HepG2 (cell line): ENCODE measurements at regions not wholly inside any gene's neighbourhood (a gene's known extent, or its start where the extent isn't known, plus 50 kb on each side); places are given as distances from the start of the nearest gene placed in this dataset.

Experiments used
- ADNP ChIP-seq: sonication (generic); formaldehyde crosslinking; IDR thresholded peaks from 2 replicates; pipeline ENCODE4 v1.4.0; 2020; ENCODE audit warnings: missing genetic modification reagents
- CENPBD1 ChIP-seq: sonication (generic); formaldehyde crosslinking; IDR thresholded peaks from 2 replicates; pipeline ENCODE4 v1.8.0; 2022; ENCODE audit warnings: missing genetic modification reagents, low read depth, mild to moderate bottlenecking, borderline replicate concordance
- ERF ChIP-seq: IDR thresholded peaks from 2 replicates; pipeline ENCODE4 v1.6.1; 2018; ENCODE audit warnings: missing biosample characterization, missing genetic modification reagents
- GABPA ChIP-seq, 2 experiments: IDR thresholded peaks; 2 replicates each; pipeline ENCODE4 v1.6.1; 2011 to 2016; ENCODE audit warnings: low read depth in 2 of 2, low read length in 1 of 2, missing biosample characterization in 1 of 2, missing genetic modification characterization in 1 of 2
- ISL2 ChIP-seq: sonication (generic); formaldehyde crosslinking; IDR thresholded peaks from 2 replicates; pipeline ENCODE4 v1.5.0; 2020; ENCODE audit warnings: missing genetic modification reagents
- PAF1 ChIP-seq: IDR thresholded peaks from 2 replicates; pipeline ENCODE4 v1.6.1; 2016; ENCODE audit warnings: missing genetic modification reagents, missing compliant biosample characterization
- POGK ChIP-seq: sonication (generic); formaldehyde crosslinking; conservative IDR thresholded peaks from 2 replicates; pipeline ENCODE4 v1.8.0; 2022; ENCODE audit warnings: mild to moderate bottlenecking, moderate library complexity, missing genetic modification reagents
- PPARG ChIP-seq: conservative IDR thresholded peaks from 2 replicates; pipeline ENCODE4 v1.6.1; 2016; ENCODE audit warnings: missing biosample characterization, missing genetic modification reagents
- RORA ChIP-seq: sonication (generic); formaldehyde crosslinking; IDR thresholded peaks from 2 replicates; pipeline ENCODE4 v1.5.0; 2020; ENCODE audit warnings: mild to moderate bottlenecking, missing genetic modification reagents, moderate library complexity
- SOX6 ChIP-seq, 2 experiments: fragments of 450-650 bp in 1 of 2; sonication (generic) in 1 of 2; formaldehyde crosslinking in 1 of 2; IDR thresholded peaks; 2 replicates each; pipeline versions ENCODE4 v1.4.0 to v1.6.1; 2017 to 2020; ENCODE audit warnings: antibody characterized with exemption in 1 of 2, mild to moderate bottlenecking in 1 of 2, missing genetic modification reagents in 1 of 2
- SYNCRIP ChIP-seq: fragments of 200-400 bp; formaldehyde crosslinking; IDR thresholded peaks from 2 replicates; pipeline ENCODE4 v1.6.1; 2018; ENCODE audit warnings: mild to moderate bottlenecking, low read depth, low read length; ENCODE audit not compliant: insufficient read depth
- TEAD3 ChIP-seq: optimal IDR thresholded peaks from 2 replicates; pipeline ENCODE3; 2016; ENCODE audit warnings: borderline replicate concordance
- ZKSCAN8 ChIP-seq: IDR thresholded peaks from 2 replicates; pipeline ENCODE4 v1.6.1; 2016; ENCODE audit warnings: borderline replicate concordance, missing genetic modification reagents, missing compliant biosample characterization
- ZNF235 ChIP-seq: sonication (generic); formaldehyde crosslinking; IDR thresholded peaks from 2 replicates; pipeline ENCODE4 v1.8.1; 2023; ENCODE audit warnings: mild to moderate bottlenecking, missing genetic modification reagents, borderline replicate concordance
- ZNF44 ChIP-seq: sonication (generic); formaldehyde crosslinking; IDR thresholded peaks from 2 replicates; pipeline ENCODE4 v1.5.1; 2020; ENCODE audit warnings: mild to moderate bottlenecking, missing genetic modification reagents
- ZNF549 ChIP-seq: sonication (generic); formaldehyde crosslinking; IDR thresholded peaks from 2 replicates; pipeline ENCODE4 v1.5.0; 2020; ENCODE audit warnings: missing genetic modification reagents
- ZNF749 ChIP-seq: sonication (generic); formaldehyde crosslinking; IDR thresholded peaks from 2 replicates; pipeline ENCODE4 v1.8.0; 2022; ENCODE audit warnings: mild to moderate bottlenecking, missing genetic modification reagents, moderate library complexity, borderline replicate concordance
- ZSCAN21 ChIP-seq: sonication (generic); formaldehyde crosslinking; IDR thresholded peaks from 2 replicates; pipeline ENCODE4 v1.8.0; 2022; ENCODE audit warnings: mild to moderate bottlenecking, missing genetic modification reagents, moderate library complexity, borderline replicate concordance
- TF ChIP-seq, protein P1 (sequence below): sonication (generic); formaldehyde crosslinking; IDR thresholded peaks from 2 replicates; pipeline ENCODE4 v1.5.0; 2020; ENCODE audit warnings: mild to moderate bottlenecking, missing genetic modification reagents, borderline replicate concordance
- TF ChIP-seq, protein P2 (sequence below): sonication (generic); formaldehyde crosslinking; IDR thresholded peaks from 2 replicates; pipeline ENCODE4 v1.5.1; 2020; ENCODE audit warnings: mild to moderate bottlenecking, moderate library complexity, missing genetic modification reagents

DNA sequence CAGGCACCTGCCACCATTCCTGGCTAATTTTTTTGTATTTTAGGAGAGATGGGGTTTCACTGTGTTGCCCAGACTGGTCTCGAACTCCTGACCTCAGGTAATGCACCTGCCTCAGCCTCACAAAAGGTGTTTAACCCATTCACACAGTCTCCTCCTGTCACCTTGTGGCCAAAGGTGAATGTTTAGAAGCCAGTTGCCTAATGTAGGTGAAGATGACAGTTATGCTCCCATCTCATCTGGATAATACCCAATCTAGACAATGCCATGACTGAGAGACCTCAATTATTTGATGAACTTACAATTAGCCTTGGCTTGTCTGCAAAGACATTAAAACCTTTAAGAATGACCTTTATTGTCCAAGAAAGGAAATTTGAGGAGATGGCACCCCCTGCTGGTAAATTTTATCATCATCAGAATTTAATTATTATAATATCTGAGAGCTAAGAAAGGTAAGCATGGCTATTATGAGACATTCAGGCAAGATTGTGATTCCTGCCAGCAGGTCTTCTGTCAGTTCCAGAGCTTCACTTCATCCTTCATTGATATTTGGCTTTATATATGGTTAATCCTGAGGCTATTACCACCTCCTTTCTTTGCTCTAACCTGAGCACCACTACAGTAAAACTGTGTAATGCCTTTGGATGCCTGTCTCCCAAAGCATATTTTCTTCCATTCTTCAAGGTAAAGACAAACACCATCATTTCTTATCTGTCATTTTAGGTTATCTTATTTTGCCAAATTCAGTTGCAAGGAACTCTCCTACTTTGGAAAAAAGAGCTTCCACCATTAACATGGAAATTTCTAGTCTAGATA, 117.6 kb downstream of the FAM124B start (continued):
- TF ChIP-seq RORA (CRISPR knock-in tag) (no peak), PAF1 (no peak), ADNP (0 out of 2 replicates have a peak, but pooled peaks have one; percentile 67), ZNF44 (CRISPR knock-in tag) (peak; percentile 84; the same call in 1 of the 2 replicates), CENPBD1 (peak; percentile 46; the same call in 1 of the 2 replicates), SOX6 (IDR thresholded peaks at IDR 0.05) (no peak), SOX6 (CRISPR knock-in tag; IDR thresholded peaks at IDR 0.05) (peak; percentile 56), ISL2 (CRISPR knock-in tag) (0 out of 2 replicates have a peak, but pooled peaks have one; percentile 15), ZNF749 (CRISPR knock-in tag) (0 out of 2 replicates have a peak, but pooled peaks have one; percentile 36), GABPA (IDR thresholded peaks at IDR 0.05; ENCODE audit: low read depth, low read length) (no peak), GABPA (CRISPR knock-in tag; IDR thresholded peaks at IDR 0.05; ENCODE audit: low read depth) (0 out of 2 replicates have a peak, but pooled peaks have one; percentile 9), ZKSCAN8 (CRISPR knock-in tag) (peak; percentile 48; the same call in 1 of the 2 replicates), TEAD3 (CRISPR knock-in tag) (peak; percentile 56), ZNF549 (CRISPR knock-in tag) (no peak), SYNCRIP (no peak), PPARG (0 out of 2 replicates have a peak, but pooled peaks have one; percentile 18), ERF (peak; percentile 54; the same call in 1 of the 2 replicates), ZSCAN21 (CRISPR knock-in tag) (0 out of 2 replicates have a peak, but pooled peaks have one; percentile 34), ZNF235 (no peak), POGK (0 out of 2 replicates have a peak, but pooled peaks have one; percentile 41)
- TF ChIP-seq, protein P1, sequence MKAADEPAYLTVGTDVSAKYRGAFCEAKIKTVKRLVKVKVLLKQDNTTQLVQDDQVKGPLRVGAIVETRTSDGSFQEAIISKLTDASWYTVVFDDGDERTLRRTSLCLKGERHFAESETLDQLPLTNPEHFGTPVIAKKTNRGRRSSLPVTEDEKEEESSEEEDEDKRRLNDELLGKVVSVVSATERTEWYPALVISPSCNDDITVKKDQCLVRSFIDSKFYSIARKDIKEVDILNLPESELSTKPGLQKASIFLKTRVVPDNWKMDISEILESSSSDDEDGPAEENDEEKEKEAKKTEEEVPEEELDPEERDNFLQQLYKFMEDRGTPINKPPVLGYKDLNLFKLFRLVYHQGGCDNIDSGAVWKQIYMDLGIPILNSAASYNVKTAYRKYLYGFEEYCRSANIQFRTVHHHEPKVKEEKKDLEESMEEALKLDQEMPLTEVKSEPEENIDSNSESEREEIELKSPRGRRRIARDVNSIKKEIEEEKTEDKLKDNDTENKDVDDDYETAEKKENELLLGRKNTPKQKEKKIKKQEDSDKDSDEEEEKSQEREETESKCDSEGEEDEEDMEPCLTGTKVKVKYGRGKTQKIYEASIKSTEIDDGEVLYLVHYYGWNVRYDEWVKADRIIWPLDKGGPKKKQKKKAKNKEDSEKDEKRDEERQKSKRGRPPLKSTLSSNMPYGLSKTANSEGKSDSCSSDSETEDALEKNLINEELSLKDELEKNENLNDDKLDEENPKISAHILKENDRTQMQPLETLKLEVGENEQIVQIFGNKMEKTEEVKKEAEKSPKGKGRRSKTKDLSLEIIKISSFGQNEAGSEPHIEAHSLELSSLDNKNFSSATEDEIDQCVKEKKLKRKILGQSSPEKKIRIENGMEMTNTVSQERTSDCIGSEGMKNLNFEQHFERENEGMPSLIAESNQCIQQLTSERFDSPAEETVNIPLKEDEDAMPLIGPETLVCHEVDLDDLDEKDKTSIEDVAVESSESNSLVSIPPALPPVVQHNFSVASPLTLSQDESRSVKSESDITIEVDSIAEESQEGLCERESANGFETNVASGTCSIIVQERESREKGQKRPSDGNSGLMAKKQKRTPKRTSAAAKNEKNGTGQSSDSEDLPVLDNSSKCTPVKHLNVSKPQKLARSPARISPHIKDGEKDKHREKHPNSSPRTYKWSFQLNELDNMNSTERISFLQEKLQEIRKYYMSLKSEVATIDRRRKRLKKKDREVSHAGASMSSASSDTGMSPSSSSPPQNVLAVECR (CRISPR knock-in tag): 0 out of 2 replicates have a peak, but pooled peaks have one; percentile 27
- TF ChIP-seq, protein P2, sequence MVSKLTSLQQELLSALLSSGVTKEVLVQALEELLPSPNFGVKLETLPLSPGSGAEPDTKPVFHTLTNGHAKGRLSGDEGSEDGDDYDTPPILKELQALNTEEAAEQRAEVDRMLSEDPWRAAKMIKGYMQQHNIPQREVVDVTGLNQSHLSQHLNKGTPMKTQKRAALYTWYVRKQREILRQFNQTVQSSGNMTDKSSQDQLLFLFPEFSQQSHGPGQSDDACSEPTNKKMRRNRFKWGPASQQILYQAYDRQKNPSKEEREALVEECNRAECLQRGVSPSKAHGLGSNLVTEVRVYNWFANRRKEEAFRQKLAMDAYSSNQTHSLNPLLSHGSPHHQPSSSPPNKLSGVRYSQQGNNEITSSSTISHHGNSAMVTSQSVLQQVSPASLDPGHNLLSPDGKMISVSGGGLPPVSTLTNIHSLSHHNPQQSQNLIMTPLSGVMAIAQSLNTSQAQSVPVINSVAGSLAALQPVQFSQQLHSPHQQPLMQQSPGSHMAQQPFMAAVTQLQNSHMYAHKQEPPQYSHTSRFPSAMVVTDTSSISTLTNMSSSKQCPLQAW: peak; percentile 61
